ENCODE measurements at regions not wholly inside any gene's neighbourhood (a gene's known extent, or its start where the extent isn't known, plus 50 kb on each side); places are given as distances from the start of the nearest gene placed in this dataset.
"Not testable (repeated sequence)": the region's sequence is repeated elsewhere in the genome, so short reads cannot be mapped to it uniquely, and the experiment has no call there.

- H3K9me3 Mint-ChIP-seq (ENCODE audit: insufficient read depth) = peaks cover 11% of the 10 kb centered on the region
- CTCF ChIA-PET = no interaction called here
- no peak overlapping the region for H3K4me3 Mint-ChIP-seq
- no peak for DNase-seq
- H3K4me1 Mint-ChIP-seq (ENCODE audit: low read depth) = no peaks in the 10 kb centered on the region
- POLR2A ChIA-PET = no interaction called here
- no peaks in the 10 kb centered on the region for H3K36me3 Mint-ChIP-seq (ENCODE audit: low read depth)
- H3K27me3 Mint-ChIP-seq (ENCODE audit: low read depth) = no peaks in the 10 kb centered on the region
- H3K27ac Mint-ChIP-seq = no peak overlapping the region
- ATAC-seq = no peak
Measured at GRCh38 chr2:83359336-83359735, 1099.7 kb downstream of the SUCLG1 start.

DNA sequence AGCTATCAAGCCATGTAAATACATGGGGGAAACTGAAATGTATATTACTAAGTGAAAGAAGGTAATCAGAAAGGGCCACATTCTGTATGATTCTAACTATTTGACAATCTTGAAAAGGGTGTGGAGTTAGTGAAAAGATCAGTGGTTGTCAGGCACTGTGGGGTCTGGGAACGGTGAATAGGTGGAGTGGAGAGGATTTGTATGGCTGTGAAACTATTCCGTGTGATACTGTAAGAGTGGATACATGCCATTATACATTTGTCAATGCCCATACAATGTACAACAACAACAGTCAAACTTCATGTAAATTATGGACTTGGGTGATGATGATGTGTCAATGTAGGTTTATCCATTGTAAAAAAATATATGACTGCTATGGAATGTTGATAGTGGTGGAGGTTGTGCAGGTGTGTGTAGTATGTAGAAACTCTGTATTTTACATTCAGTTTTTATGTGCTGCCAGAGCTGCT, 1116.2 kb downstream of the SUCLG1 start:
- ChIA-PET CTCF (no interaction called here), POLR2A (no interaction called here)
- Mint-ChIP-seq H3K9me3 (ENCODE audit: insufficient read depth) (peaks cover 6% of the 10 kb centered on the region), H3K36me3 (ENCODE audit: low read depth) (no peaks in the 10 kb centered on the region), H3K27me3 (ENCODE audit: low read depth) (no peaks in the 10 kb centered on the region), H3K4me3 (no peak overlapping the region), H3K4me1 (ENCODE audit: low read depth) (no peaks in the 10 kb centered on the region), H3K27ac (peak overlapping the region; percentile 43)
- no peak for DNase-seq
- peak; percentile 54 for ATAC-seq

DNA sequence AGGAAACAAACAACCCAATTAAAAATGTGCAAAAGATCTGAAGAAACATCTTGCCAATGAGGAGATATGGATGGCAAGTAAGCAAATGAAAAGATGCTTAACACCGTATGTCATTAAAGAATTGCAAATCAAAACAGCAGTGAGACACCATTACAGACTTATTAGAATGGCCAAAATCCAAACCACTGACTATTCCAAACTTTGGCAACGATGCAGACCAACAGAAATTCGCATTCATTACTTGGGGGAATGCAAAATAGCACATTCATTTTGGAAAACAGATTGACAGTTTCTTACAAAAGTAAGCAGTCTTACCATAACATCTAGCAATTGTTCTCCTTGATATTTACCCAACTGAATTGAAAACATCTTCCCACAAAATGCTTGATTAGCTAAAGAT, 1118.7 kb downstream of the SUCLG1 start:
- H3K9me3 Mint-ChIP-seq (ENCODE audit: insufficient read depth) = no peaks in the 10 kb centered on the region
- H3K27me3 Mint-ChIP-seq (ENCODE audit: low read depth) = no peaks in the 10 kb centered on the region
- ChIA-PET POLR2A (no interaction called here), CTCF (no interaction called here)
- H3K4me3 Mint-ChIP-seq = no peak overlapping the region
- H3K4me1 Mint-ChIP-seq (ENCODE audit: low read depth) = no peaks in the 10 kb centered on the region
- DNase-seq (no peak), ATAC-seq (peak; percentile 26)
- no peak overlapping the region for H3K27ac Mint-ChIP-seq
- no peaks in the 10 kb centered on the region for H3K36me3 Mint-ChIP-seq (ENCODE audit: low read depth)

- H3K36me3 Mint-ChIP-seq (ENCODE audit: low read depth); H3K4me1 Mint-ChIP-seq (ENCODE audit: low read depth); H3K27me3 Mint-ChIP-seq (ENCODE audit: low read depth); POLR2A ChIA-PET; H3K4me3 Mint-ChIP-seq; CTCF ChIA-PET; H3K9me3 Mint-ChIP-seq (ENCODE audit: insufficient read depth); H3K27ac Mint-ChIP-seq: not testable (repeated sequence)
- ATAC-seq (peak; percentile 55), DNase-seq (peak; percentile 21)
Measured at GRCh38 chr2:83339942-83340341, 1119.1 kb downstream of the SUCLG1 start.

GRCh38 chr2:83331810-83332209, 1127.3 kb downstream of the SUCLG1 start:
- no peak overlapping the region for H3K4me3 Mint-ChIP-seq
- H3K27me3 Mint-ChIP-seq (ENCODE audit: low read depth) = no peaks in the 10 kb centered on the region
- H3K9me3 Mint-ChIP-seq (ENCODE audit: insufficient read depth) = peaks cover 8% of the 10 kb centered on the region
- no peak for ATAC-seq
- H3K36me3 Mint-ChIP-seq (ENCODE audit: low read depth) = no peaks in the 10 kb centered on the region
- H3K4me1 Mint-ChIP-seq (ENCODE audit: low read depth) = no peaks in the 10 kb centered on the region
- no peak overlapping the region for H3K27ac Mint-ChIP-seq
- ChIA-PET POLR2A (no interaction called here), CTCF (no interaction called here)
- DNase-seq = no peak

GRCh38 chr2:83323038-83323437, 1136.0 kb downstream of the SUCLG1 start:
- H3K27ac Mint-ChIP-seq = no peak overlapping the region
- CTCF ChIA-PET = no interaction called here
- ATAC-seq = no peak

GRCh38 chr2:83320053-83320452, 1139.0 kb downstream of the SUCLG1 start:
- Mint-ChIP-seq H3K27me3 (ENCODE audit: low read depth) (no peaks in the 10 kb centered on the region), H3K27ac (no peak overlapping the region), H3K9me3 (ENCODE audit: insufficient read depth) (no peaks in the 10 kb centered on the region), H3K4me3 (no peak overlapping the region), H3K4me1 (ENCODE audit: low read depth) (no peaks in the 10 kb centered on the region), H3K36me3 (ENCODE audit: low read depth) (no peaks in the 10 kb centered on the region)
- POLR2A ChIA-PET = no interaction called here
- ATAC-seq (no peak), DNase-seq (no peak)
- CTCF ChIA-PET = no interaction called here

More at GRCh38 chr2:83323038-83323437, 1136.0 kb downstream of the SUCLG1 start:
- Mint-ChIP-seq H3K27me3 (ENCODE audit: low read depth) (no peaks in the 10 kb centered on the region), H3K9me3 (ENCODE audit: insufficient read depth) (no peaks in the 10 kb centered on the region), H3K36me3 (ENCODE audit: low read depth) (no peaks in the 10 kb centered on the region), H3K4me3 (no peak overlapping the region), H3K4me1 (ENCODE audit: low read depth) (no peaks in the 10 kb centered on the region)
- POLR2A ChIA-PET = no interaction called here
- no peak for DNase-seq

DNA sequence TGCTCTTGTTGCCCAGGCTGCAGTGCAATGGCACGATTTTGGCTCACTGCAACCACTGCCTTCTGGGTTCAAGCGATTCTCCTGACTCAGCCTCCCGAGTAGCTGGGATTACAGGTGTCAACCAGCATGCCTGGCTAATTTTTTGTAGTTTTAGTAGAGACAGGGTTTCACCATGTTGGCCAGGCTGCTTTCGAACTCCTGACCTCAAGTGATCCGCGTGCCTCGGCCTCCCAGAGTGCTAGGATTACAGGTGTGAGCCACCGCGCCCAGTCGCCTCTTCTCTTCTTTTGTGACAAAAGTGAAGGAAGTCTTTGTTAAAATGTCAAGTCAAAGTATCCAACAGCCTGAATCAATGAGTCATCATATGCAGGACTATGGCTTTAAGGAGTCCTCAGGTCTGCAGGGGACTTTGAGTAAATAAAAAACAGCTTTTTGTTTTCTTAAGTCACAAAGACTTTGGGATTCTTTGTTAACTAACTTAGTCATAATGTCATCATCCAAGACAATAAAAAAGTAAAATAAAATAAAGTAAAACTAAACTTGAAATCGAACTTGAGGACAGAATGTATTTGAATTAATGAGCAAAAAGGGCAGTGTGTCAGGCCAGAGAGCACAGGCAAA, 1153.2 kb downstream of the SUCLG1 start:
- DNase-seq (no peak), ATAC-seq (no peak)
- Mint-ChIP-seq H3K9me3 (ENCODE audit: insufficient read depth) (peaks cover 5% of the 10 kb centered on the region), H3K27me3 (ENCODE audit: low read depth) (no peaks in the 10 kb centered on the region), H3K27ac (no peak overlapping the region), H3K4me3 (no peak overlapping the region), H3K36me3 (ENCODE audit: low read depth) (no peaks in the 10 kb centered on the region), H3K4me1 (ENCODE audit: low read depth) (no peaks in the 10 kb centered on the region)
- POLR2A ChIA-PET = no interaction called here
- CTCF ChIA-PET = no interaction called here

- CTCF ChIA-PET = no interaction called here
- ATAC-seq (no peak), DNase-seq (no peak)
- H3K4me1 Mint-ChIP-seq (ENCODE audit: low read depth) = no peaks in the 10 kb centered on the region
- H3K27me3 Mint-ChIP-seq (ENCODE audit: low read depth) = no peaks in the 10 kb centered on the region
- POLR2A ChIA-PET = no interaction called here
- no peak overlapping the region for H3K4me3 Mint-ChIP-seq
- H3K9me3 Mint-ChIP-seq (ENCODE audit: insufficient read depth) = no peaks in the 10 kb centered on the region
- H3K36me3 Mint-ChIP-seq (ENCODE audit: low read depth) = no peaks in the 10 kb centered on the region
- H3K27ac Mint-ChIP-seq = no peak overlapping the region
Measured at GRCh38 chr2:83291083-83291482, 1168.0 kb downstream of the SUCLG1 start.

DNA sequence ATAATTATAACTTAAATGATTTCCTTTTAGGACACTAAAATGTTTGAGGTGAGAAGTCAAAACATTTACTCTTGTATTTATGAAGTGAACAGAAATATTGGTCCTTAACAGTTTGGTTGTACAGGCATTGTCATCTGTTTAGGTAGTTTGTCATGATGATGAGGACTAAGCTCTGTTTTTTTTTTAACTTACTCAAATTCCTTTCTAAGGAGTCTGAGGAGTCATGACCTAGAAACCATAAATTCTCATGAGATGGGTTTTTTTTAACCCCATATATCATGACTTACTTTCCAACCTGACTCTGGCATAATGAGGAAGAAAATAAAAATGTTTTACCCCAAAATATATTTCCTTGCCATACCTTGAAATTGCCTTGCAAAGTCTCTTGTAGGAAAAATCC, 1176.2 kb downstream of the SUCLG1 start:
- Mint-ChIP-seq H3K4me3 (no peak overlapping the region), H3K27ac (no peak overlapping the region), H3K27me3 (ENCODE audit: low read depth) (no peaks in the 10 kb centered on the region), H3K9me3 (ENCODE audit: insufficient read depth) (no peaks in the 10 kb centered on the region), H3K4me1 (ENCODE audit: low read depth) (no peaks in the 10 kb centered on the region), H3K36me3 (ENCODE audit: low read depth) (no peaks in the 10 kb centered on the region)
- ChIA-PET CTCF (no interaction called here), POLR2A (no interaction called here)
- DNase-seq (no peak), ATAC-seq (no peak)

GRCh38 chr2:83282043-83282795, 1176.9 kb downstream of the SUCLG1 start:
- CTCF ChIA-PET = no interaction called here
- POLR2A ChIA-PET = no interaction called here
- Mint-ChIP-seq H3K27me3 (ENCODE audit: low read depth) (no peaks in the 10 kb centered on the region), H3K27ac (no peak overlapping the region), H3K4me3 (no peak overlapping the region), H3K36me3 (ENCODE audit: low read depth) (no peaks in the 10 kb centered on the region), H3K9me3 (ENCODE audit: insufficient read depth) (no peaks in the 10 kb centered on the region), H3K4me1 (ENCODE audit: low read depth) (no peaks in the 10 kb centered on the region)
- no peak for DNase-seq
- ATAC-seq = no peak

GRCh38 chr2:83280391-83280790, 1178.7 kb downstream of the SUCLG1 start:
- Mint-ChIP-seq H3K36me3 (ENCODE audit: low read depth) (no peaks in the 10 kb centered on the region), H3K4me3 (no peak overlapping the region), H3K9me3 (ENCODE audit: insufficient read depth) (no peaks in the 10 kb centered on the region), H3K4me1 (ENCODE audit: low read depth) (no peaks in the 10 kb centered on the region), H3K27me3 (ENCODE audit: low read depth) (no peaks in the 10 kb centered on the region), H3K27ac (no peak overlapping the region)
- DNase-seq (no peak), ATAC-seq (no peak)
- CTCF ChIA-PET = no interaction called here
- POLR2A ChIA-PET = no interaction called here

GRCh38 chr2:83273322-83273721, 1185.8 kb downstream of the SUCLG1 start:
- Mint-ChIP-seq H3K36me3 (ENCODE audit: low read depth) (no peaks in the 10 kb centered on the region), H3K27ac (no peak overlapping the region), H3K4me3 (no peak overlapping the region), H3K9me3 (ENCODE audit: insufficient read depth) (no peaks in the 10 kb centered on the region), H3K4me1 (ENCODE audit: low read depth) (no peaks in the 10 kb centered on the region), H3K27me3 (ENCODE audit: low read depth) (no peaks in the 10 kb centered on the region)
- no peak for ATAC-seq
- ChIA-PET POLR2A (no interaction called here), CTCF (no interaction called here)
- DNase-seq = no peak

All from activated CD8-positive, alpha-beta T cell treated with anti-CD3 and anti-CD28 coated beads, Interleukin-2, amount 10 ng/mL, durations not matched to agents 7 days and 5 days (primary cell).